Osteocyte (in vitro differentiated cells): ENCODE measurements at regions not wholly inside any gene's neighbourhood (a gene's known extent, or its start where the extent isn't known, plus 50 kb on each side); places are given as distances from the start of the nearest gene placed in this dataset.

ENCODE experiments used
- DNase-seq: peaks from one replicate; pipeline ENCODE4 v3.0.0; 2021; ENCODE audit warnings: mixed read lengths; ENCODE audit not compliant: unreplicated experiment; ENCODE audit errors: extremely low spot score
- H3K27ac Mint-ChIP-seq: one replicate; pipeline ENCODE4 v1.8.0; 2021; ENCODE audit warnings: mild to moderate bottlenecking, mixed read lengths; ENCODE audit not compliant: unreplicated experiment
- H3K27me3 Mint-ChIP-seq: one replicate; pipeline ENCODE4 v1.8.0; 2021; ENCODE audit warnings: mixed read lengths; ENCODE audit not compliant: unreplicated experiment
- H3K36me3 Mint-ChIP-seq: one replicate; pipeline ENCODE4 v1.8.0; 2021; ENCODE audit warnings: mixed read lengths; ENCODE audit not compliant: unreplicated experiment
- H3K4me1 Mint-ChIP-seq: one replicate; pipeline ENCODE4 v1.8.0; 2021; ENCODE audit warnings: mixed read lengths; ENCODE audit not compliant: unreplicated experiment
- H3K4me3 Mint-ChIP-seq: one replicate; pipeline ENCODE4 v1.8.0; 2021; ENCODE audit warnings: mild to moderate bottlenecking, moderate library complexity, mixed read lengths; ENCODE audit not compliant: unreplicated experiment
- H3K9me3 Mint-ChIP-seq: one replicate; pipeline ENCODE4 v1.8.0; 2021; ENCODE audit warnings: mixed read lengths; ENCODE audit not compliant: unreplicated experiment
- TF ChIP-seq, protein P1 (sequence below): fragments of 200-600 bp; sonication (generic); IDR thresholded peaks from 2 replicates; pipeline ENCODE4 v1.5.0; 2021; ENCODE audit warnings: antibody characterized with exemption, mild to moderate bottlenecking, moderate library complexity

DNA sequence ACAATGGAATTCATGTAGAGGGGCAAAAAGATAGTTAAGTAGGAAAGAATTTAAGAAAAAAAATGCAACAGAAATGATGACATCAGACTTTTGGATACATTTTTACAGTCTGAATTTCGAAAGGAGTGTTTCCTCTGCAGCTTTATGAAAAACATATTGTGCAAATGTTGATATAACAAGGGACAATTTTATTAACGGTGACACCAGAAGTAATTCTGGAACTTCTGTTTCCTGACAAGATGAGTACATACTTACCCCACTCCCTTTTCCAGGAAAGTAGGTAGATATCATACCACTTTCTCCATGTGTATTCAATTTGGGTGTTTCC lies 369.6 kb downstream of the FBXO15 start:
- no peaks in the 10 kb centered on the region for H3K36me3 Mint-ChIP-seq
- no peak overlapping the region for H3K27ac Mint-ChIP-seq
- no peak overlapping the region for H3K4me3 Mint-ChIP-seq
- TF ChIP-seq, protein P1, sequence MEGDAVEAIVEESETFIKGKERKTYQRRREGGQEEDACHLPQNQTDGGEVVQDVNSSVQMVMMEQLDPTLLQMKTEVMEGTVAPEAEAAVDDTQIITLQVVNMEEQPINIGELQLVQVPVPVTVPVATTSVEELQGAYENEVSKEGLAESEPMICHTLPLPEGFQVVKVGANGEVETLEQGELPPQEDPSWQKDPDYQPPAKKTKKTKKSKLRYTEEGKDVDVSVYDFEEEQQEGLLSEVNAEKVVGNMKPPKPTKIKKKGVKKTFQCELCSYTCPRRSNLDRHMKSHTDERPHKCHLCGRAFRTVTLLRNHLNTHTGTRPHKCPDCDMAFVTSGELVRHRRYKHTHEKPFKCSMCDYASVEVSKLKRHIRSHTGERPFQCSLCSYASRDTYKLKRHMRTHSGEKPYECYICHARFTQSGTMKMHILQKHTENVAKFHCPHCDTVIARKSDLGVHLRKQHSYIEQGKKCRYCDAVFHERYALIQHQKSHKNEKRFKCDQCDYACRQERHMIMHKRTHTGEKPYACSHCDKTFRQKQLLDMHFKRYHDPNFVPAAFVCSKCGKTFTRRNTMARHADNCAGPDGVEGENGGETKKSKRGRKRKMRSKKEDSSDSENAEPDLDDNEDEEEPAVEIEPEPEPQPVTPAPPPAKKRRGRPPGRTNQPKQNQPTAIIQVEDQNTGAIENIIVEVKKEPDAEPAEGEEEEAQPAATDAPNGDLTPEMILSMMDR = no peak
- H3K27me3 Mint-ChIP-seq = peaks cover 14% of the 10 kb centered on the region
- DNase-seq = no peak
- no peaks in the 10 kb centered on the region for H3K9me3 Mint-ChIP-seq
- no peaks in the 10 kb centered on the region for H3K4me1 Mint-ChIP-seq

DNA sequence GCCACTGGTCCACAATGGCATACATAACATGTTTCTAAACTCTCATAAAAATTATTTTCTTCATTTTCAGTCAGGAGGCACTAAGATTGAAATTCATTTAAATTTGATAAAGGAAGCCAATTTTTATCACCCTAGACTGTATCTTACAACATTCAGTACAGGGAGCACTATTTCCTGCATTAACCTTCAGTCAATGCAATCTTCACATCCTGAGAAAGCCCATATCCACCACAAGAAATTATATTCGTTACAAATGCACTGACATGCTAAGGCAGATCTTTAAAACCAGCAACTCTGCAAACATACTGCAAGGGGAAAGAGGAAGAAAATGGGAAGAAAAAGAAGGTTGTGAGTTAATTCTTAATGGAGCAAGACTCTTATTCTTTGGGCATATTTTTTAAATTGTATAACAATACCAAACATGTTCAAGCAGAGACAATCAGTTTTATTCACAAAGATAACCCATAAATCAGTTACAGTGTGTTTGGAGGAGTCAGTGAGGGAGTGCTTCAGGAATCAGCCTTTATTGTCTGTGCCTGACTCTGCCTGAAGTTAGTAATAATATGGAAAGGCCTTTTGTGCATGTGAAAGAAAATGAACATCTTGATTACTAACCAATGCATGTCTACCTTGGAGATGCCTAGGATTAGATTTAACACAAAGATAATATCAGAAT lies 370.1 kb downstream of the FBXO15 start:
- Mint-ChIP-seq H3K27me3 (peaks cover 15% of the 10 kb centered on the region), H3K27ac (no peak overlapping the region), H3K4me1 (no peaks in the 10 kb centered on the region), H3K9me3 (no peaks in the 10 kb centered on the region), H3K36me3 (peaks cover 2% of the 10 kb centered on the region), H3K4me3 (no peak overlapping the region)
- no peak for DNase-seq
- TF ChIP-seq, protein P1 = no peak

DNA sequence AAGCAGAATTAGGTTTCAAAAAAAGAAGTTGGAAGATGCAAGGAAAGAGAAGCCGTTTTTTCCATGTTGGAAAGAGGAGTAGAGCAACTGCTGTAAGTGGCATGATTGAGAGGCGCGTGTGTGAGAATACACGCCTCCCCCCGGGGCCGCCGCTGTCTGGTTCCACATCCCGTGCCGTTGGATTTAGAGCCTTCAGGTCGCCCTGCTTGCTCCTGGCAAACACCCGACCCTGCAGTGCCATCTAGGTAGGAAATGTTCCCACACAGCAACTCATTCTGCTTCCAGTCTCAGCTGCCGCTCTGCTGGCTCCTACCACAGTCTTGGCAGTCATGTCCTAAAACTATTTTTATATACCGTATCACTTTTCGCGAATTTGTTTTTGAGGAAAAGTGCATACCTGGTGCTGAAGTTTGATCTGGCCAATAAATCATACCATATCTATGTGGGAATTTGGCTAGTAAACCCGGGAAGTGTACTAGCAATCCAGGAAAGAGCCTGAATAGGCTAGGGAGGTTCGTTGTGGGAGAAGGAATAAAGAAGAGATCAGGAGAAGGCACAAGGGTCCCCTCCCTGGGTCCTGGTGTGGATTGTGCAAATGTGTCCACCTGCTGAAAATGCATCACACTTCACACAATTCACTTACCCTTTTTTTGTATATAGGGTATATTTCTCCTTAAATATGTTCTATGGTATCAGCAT lies 372.7 kb downstream of the FBXO15 start:
- DNase-seq = no peak
- no peak overlapping the region for H3K27ac Mint-ChIP-seq
- TF ChIP-seq, protein P1 = no peak
- H3K4me1 Mint-ChIP-seq = no peaks in the 10 kb centered on the region
- H3K36me3 Mint-ChIP-seq = peaks cover 2% of the 10 kb centered on the region
- H3K4me3 Mint-ChIP-seq = no peak overlapping the region
- no peaks in the 10 kb centered on the region for H3K9me3 Mint-ChIP-seq
- H3K27me3 Mint-ChIP-seq = peaks cover 5% of the 10 kb centered on the region

DNA sequence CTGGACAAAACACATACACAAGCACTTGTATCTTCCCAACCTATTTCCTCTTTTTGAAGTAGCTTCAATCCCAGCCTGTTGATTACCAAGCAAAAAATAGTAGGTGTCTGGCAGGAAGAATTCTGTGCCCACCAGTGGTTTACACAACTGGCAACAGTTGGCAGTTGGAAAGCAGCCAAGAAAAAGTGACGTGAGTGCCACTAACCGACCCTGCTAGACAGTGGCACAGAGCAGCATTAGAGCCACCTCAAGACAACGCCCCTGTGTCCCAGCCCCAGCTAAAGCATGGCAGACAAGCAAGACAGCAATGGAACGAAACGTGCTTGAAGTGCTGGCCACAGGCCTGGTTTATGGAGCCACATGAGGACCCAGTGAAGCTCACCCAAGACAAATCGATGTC lies 379.6 kb downstream of the FBXO15 start:
- H3K4me1 Mint-ChIP-seq = no peaks in the 10 kb centered on the region

DNA sequence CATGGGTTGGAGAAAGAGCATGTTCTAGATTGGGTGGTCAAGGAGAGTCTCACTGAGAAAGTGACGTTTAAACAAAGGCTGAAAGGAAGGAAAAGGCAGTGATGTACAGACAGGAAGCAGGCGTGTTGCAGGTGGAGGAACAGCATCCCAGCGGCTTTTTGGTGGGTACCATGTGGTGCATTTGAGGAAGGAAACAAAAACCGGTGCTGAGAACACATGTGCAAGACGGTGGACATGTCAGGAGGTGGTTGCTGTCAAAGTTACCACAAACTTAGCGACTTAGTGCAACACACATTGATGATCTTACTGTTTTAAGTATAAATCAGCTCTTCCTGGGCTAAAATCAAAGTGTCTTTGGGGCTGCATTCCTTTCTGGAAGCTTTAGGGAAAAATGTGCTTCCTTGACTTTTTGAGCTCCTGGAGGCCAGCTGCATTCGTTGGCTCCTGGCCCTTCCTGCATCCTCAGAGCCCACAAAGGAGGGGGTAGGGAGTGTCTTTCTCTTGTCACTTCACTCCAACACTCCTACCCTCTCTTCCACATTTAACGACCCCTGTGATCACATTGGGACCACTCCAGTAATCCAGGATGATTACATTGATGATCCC lies 380.6 kb downstream of the FBXO15 start:
- H3K4me1 Mint-ChIP-seq = no peaks in the 10 kb centered on the region
- no peak for DNase-seq

More for the DNA sequence above, 379.6 kb downstream of the FBXO15 start:
- DNase-seq = no peak
- Mint-ChIP-seq H3K36me3 (peaks cover 2% of the 10 kb centered on the region), H3K4me3 (no peak overlapping the region), H3K9me3 (peaks cover 4% of the 10 kb centered on the region), H3K27me3 (peaks cover 13% of the 10 kb centered on the region), H3K27ac (no peak overlapping the region)
- TF ChIP-seq, protein P1 = no peak

More for the DNA sequence above, 380.6 kb downstream of the FBXO15 start:
- H3K4me3 Mint-ChIP-seq = no peak overlapping the region
- peaks cover 11% of the 10 kb centered on the region for H3K27me3 Mint-ChIP-seq
- H3K27ac Mint-ChIP-seq = no peak overlapping the region
- TF ChIP-seq, protein P1 = no peak
- H3K9me3 Mint-ChIP-seq = peaks cover 4% of the 10 kb centered on the region
- H3K36me3 Mint-ChIP-seq = no peaks in the 10 kb centered on the region
